K562 (cell line): ENCODE measurements at regions not wholly inside any gene's neighbourhood (a gene's known extent, or its start where the extent isn't known, plus 50 kb on each side); places are given as distances from the start of the nearest gene placed in this dataset.

Experiments
- AFF4 ChIP-seq: sonication (generic); formaldehyde crosslinking; IDR thresholded peaks from 2 replicates; pipeline ENCODE4 v1.8.0; 2023; ENCODE audit warnings: mild to moderate bottlenecking, missing genetic modification reagents
- CAMTA2 ChIP-seq: fragments of 250-450 bp; sonication (Bioruptor Pico); conservative IDR thresholded peaks from 2 replicates; pipeline ENCODE4 v1.5.1; 2022
- GTF2F1 ChIP-seq: IDR thresholded peaks from 2 replicates; pipeline ENCODE4 v1.6.1; 2011; ENCODE audit warnings: low read depth, low read length, improper control_type of control experiment
- HOMEZ ChIP-seq: fragments of 250-450 bp; sonication (Bioruptor Pico); IDR thresholded peaks from 2 replicates; pipeline ENCODE4 v1.4.0; 2020; ENCODE audit warnings: mild to moderate bottlenecking, moderate library complexity
- JUND ChIP-seq, 2 experiments: IDR thresholded peaks; 2 replicates in 1 of 2; 3 replicates in 1 of 2; pipeline ENCODE4 v1.6.1; 2011; ENCODE audit warnings: borderline replicate concordance in 2 of 2, low read depth in 2 of 2, low read length in 2 of 2, improper control_type of control experiment in 1 of 2, missing biosample characterization in 1 of 2, missing genetic modification characterization in 1 of 2, missing genetic modification reagents in 1 of 2
- LARP7 ChIP-seq: fragments of 450-650 bp; IDR thresholded peaks from 2 replicates; pipeline ENCODE4 v1.6.1; 2016
- NR2F6 ChIP-seq: fragments of 450-650 bp; formaldehyde crosslinking; IDR thresholded peaks from 2 replicates; pipeline ENCODE4 v1.4.0; 2020; ENCODE audit warnings: mild to moderate bottlenecking
- TRIM28 ChIP-seq: fragments of 450-650 bp; IDR thresholded peaks from 2 replicates; pipeline ENCODE4 v1.6.1; 2017
- ZBTB11 ChIP-seq, 3 experiments: fragments of 200-800 bp in 1 of 3; fragments of 250-450 bp in 1 of 3; fragments of 450-650 bp in 1 of 3; sonication (Bioruptor Pico) in 1 of 3; sonication (Bioruptor generic) in 1 of 3; formaldehyde crosslinking in 1 of 3; IDR thresholded peaks; 2 replicates each; pipeline versions ENCODE4 v1.6.1 to v1.8.0; 2016 to 2022; ENCODE audit warnings: mild to moderate bottlenecking in 2 of 3, missing genetic modification characterization in 2 of 3, missing compliant biosample characterization in 1 of 3, moderate library complexity in 1 of 3
- ZNF311 ChIP-seq: fragments of 250-450 bp; sonication (Bioruptor Pico); IDR thresholded peaks from 2 replicates; pipeline ENCODE4 v1.4.0; 2020; ENCODE audit warnings: mild to moderate bottlenecking, moderate library complexity

DNA sequence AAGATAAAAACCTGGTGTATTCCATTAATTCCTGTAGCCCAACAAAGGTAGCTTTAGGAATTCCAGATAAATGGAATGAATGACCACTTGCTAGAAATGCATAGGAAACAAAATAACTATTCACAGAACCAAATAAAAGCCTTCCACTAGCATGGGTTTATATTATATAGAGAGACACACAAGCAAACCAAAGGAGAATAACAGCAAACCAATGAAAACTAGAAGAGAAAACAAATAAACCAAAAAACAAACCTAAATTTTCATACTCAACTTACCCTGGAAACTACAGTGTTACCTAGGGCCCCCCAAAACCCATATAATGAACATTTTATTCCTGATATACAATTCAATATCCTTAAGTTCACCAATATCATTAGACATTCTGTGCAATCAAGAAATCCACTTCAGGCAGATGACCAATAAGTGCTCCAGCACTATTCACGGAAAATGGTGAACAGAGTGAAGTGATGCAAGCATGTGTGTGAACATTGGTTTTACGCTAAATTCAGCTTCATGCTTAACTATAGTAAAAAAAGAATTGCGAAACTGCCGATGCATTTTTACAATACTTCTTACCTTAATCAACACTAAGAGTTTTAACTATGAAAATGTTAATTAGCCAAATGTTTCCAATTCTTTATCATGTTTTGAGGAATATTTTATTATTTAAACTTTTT lies 1108.4 kb upstream of the TMEM132C start (continued):
- TF ChIP-seq TRIM28, result no peak
- no peak for TF ChIP-seq JUND (IDR thresholded peaks at IDR 0.05; ENCODE audit: borderline replicate concordance, low read depth, low read length)
- TF ChIP-seq JUND (tag; IDR thresholded peaks at IDR 0.05; ENCODE audit: borderline replicate concordance, low read depth, low read length), result no peak
- 0 out of 2 replicates have a peak, but pooled peaks have one; percentile 60 for TF ChIP-seq CAMTA2 (CRISPR knock-in tag)
- 0 out of 2 replicates have a peak, but pooled peaks have one; percentile 8 for TF ChIP-seq ZNF311
- TF ChIP-seq LARP7, result 0 out of 2 replicates have a peak, but pooled peaks have one; percentile 67
- peak in 1 of 3 experiments; percentile 31; a peak in 1 of 6 replicates for TF ChIP-seq ZBTB11 (CRISPR knock-in tag; IDR thresholded peaks at IDR 0.05)
- TF ChIP-seq HOMEZ (CRISPR knock-in tag), result no peak
- no peak for TF ChIP-seq GTF2F1
- no peak for TF ChIP-seq NR2F6 (CRISPR knock-in tag)
- no peak for TF ChIP-seq AFF4
